ENCODE measurements at regions not wholly inside any gene's neighbourhood (a gene's known extent, or its start where the extent isn't known, plus 50 kb on each side); places are given as distances from the start of the nearest gene placed in this dataset.

DNA sequence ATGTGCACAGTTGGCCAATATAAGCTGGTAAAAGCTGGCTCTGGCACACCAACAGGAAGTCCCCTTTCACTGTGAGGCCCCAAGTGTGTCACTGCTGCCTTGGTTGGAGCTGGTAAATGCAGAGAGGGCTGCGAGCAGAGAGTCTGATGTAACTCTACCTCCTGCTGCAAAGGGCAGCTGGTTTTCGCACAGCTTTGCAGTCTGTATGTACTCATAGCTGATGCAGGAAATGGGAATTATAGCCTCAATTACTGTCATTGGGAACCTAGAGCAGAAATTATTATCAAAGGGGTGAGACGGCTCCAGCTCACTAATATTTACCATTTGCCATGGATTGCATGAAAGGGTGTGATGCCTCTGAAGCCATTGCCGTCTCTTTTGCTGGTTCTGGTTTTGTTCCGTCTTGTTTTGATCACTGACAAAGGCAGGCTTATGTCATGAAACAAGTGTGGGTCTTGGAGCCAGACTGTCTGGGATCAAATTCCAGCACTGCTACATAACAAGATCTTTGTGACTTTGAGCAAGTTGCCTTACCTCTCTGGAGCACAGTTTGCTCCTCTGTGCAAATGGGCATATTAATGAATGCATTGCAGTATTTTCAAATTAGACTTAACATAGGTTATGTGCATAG lies 124.3 kb upstream of the SLC25A48 start (continued):
- TF ChIP-seq, protein P1, sequence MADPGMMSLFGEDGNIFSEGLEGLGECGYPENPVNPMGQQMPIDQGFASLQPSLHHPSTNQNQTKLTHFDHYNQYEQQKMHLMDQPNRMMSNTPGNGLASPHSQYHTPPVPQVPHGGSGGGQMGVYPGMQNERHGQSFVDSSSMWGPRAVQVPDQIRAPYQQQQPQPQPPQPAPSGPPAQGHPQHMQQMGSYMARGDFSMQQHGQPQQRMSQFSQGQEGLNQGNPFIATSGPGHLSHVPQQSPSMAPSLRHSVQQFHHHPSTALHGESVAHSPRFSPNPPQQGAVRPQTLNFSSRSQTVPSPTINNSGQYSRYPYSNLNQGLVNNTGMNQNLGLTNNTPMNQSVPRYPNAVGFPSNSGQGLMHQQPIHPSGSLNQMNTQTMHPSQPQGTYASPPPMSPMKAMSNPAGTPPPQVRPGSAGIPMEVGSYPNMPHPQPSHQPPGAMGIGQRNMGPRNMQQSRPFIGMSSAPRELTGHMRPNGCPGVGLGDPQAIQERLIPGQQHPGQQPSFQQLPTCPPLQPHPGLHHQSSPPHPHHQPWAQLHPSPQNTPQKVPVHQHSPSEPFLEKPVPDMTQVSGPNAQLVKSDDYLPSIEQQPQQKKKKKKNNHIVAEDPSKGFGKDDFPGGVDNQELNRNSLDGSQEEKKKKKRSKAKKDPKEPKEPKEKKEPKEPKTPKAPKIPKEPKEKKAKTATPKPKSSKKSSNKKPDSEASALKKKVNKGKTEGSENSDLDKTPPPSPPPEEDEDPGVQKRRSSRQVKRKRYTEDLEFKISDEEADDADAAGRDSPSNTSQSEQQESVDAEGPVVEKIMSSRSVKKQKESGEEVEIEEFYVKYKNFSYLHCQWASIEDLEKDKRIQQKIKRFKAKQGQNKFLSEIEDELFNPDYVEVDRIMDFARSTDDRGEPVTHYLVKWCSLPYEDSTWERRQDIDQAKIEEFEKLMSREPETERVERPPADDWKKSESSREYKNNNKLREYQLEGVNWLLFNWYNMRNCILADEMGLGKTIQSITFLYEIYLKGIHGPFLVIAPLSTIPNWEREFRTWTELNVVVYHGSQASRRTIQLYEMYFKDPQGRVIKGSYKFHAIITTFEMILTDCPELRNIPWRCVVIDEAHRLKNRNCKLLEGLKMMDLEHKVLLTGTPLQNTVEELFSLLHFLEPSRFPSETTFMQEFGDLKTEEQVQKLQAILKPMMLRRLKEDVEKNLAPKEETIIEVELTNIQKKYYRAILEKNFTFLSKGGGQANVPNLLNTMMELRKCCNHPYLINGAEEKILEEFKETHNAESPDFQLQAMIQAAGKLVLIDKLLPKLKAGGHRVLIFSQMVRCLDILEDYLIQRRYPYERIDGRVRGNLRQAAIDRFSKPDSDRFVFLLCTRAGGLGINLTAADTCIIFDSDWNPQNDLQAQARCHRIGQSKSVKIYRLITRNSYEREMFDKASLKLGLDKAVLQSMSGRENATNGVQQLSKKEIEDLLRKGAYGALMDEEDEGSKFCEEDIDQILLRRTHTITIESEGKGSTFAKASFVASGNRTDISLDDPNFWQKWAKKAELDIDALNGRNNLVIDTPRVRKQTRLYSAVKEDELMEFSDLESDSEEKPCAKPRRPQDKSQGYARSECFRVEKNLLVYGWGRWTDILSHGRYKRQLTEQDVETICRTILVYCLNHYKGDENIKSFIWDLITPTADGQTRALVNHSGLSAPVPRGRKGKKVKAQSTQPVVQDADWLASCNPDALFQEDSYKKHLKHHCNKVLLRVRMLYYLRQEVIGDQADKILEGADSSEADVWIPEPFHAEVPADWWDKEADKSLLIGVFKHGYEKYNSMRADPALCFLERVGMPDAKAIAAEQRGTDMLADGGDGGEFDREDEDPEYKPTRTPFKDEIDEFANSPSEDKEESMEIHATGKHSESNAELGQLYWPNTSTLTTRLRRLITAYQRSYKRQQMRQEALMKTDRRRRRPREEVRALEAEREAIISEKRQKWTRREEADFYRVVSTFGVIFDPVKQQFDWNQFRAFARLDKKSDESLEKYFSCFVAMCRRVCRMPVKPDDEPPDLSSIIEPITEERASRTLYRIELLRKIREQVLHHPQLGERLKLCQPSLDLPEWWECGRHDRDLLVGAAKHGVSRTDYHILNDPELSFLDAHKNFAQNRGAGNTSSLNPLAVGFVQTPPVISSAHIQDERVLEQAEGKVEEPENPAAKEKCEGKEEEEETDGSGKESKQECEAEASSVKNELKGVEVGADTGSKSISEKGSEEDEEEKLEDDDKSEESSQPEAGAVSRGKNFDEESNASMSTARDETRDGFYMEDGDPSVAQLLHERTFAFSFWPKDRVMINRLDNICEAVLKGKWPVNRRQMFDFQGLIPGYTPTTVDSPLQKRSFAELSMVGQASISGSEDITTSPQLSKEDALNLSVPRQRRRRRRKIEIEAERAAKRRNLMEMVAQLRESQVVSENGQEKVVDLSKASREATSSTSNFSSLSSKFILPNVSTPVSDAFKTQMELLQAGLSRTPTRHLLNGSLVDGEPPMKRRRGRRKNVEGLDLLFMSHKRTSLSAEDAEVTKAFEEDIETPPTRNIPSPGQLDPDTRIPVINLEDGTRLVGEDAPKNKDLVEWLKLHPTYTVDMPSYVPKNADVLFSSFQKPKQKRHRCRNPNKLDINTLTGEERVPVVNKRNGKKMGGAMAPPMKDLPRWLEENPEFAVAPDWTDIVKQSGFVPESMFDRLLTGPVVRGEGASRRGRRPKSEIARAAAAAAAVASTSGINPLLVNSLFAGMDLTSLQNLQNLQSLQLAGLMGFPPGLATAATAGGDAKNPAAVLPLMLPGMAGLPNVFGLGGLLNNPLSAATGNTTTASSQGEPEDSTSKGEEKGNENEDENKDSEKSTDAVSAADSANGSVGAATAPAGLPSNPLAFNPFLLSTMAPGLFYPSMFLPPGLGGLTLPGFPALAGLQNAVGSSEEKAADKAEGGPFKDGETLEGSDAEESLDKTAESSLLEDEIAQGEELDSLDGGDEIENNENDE (IDR thresholded peaks at IDR 0.05; ENCODE audit: insufficient replicate concordance, low read length) = no peak
- TF ChIP-seq, protein P2, sequence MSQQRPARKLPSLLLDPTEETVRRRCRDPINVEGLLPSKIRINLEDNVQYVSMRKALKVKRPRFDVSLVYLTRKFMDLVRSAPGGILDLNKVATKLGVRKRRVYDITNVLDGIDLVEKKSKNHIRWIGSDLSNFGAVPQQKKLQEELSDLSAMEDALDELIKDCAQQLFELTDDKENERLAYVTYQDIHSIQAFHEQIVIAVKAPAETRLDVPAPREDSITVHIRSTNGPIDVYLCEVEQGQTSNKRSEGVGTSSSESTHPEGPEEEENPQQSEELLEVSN (IDR thresholded peaks at IDR 0.05) = no peak
- TF ChIP-seq FOSL1 (IDR thresholded peaks at IDR 0.05; ENCODE audit: insufficient read depth, low read depth, low read length) = no peak
- no peak for TF ChIP-seq SP2 (IDR thresholded peaks at IDR 0.05; ENCODE audit: low read length)
- TF ChIP-seq CEBPB (IDR thresholded peaks at IDR 0.05; ENCODE audit: low read depth, low read length) = no peak
- TF ChIP-seq TAF7 (optimal IDR thresholded peaks at IDR 0.05; ENCODE audit: borderline replicate concordance, low read depth, low read length) = no peak
- TF ChIP-seq SIN3A (conservative IDR thresholded peaks at IDR 0.05 in 1 of 2, IDR thresholded peaks at IDR 0.05 in 1 of 2; ENCODE audit: low read depth in 1 of 2, low read length in 2 of 2) = no peak
- TF ChIP-seq BCL11A (IDR thresholded peaks at IDR 0.05; ENCODE audit: low read depth in 2 of 2, low read length in 2 of 2) = no peak
- no peak for TF ChIP-seq CBX5 (IDR thresholded peaks at IDR 0.05; ENCODE audit: low read depth, low read length)
- TF ChIP-seq KDM5A (IDR thresholded peaks at IDR 0.05; ENCODE audit: low read length) = no peak
- no peak for TF ChIP-seq SIRT6 (IDR thresholded peaks at IDR 0.05; ENCODE audit: low read length)

All from H1 (cell line).